PC-3 (cell line): ENCODE measurements at regions not wholly inside any gene's neighbourhood (a gene's known extent, or its start where the extent isn't known, plus 50 kb on each side); places are given as distances from the start of the nearest gene placed in this dataset.

Experiments used
- CTCF ChIP-seq: fragments of 300-600 bp; sonication (generic); conservative IDR thresholded peaks from 2 replicates; pipeline ENCODE4 v1.5.1; 2017; ENCODE audit warnings: antibody characterized with exemption, low read depth, mild to moderate bottlenecking, low read length
- EZH2 ChIP-seq: fragments of 300-600 bp; sonication (generic); IDR thresholded peaks from one replicate; pipeline ENCODE4 v1.6.1; 2017; ENCODE audit warnings: antibody characterized with exemption, mild to moderate bottlenecking, low read length; ENCODE audit not compliant: unreplicated experiment
- EZH2phosphoT487 ChIP-seq: fragments of 300-600 bp; sonication (generic); IDR thresholded peaks from 2 replicates; pipeline ENCODE4 v1.6.1; 2018; ENCODE audit warnings: mild to moderate bottlenecking, antibody characterized with exemption, low read length, borderline replicate concordance

GRCh38 chr15:77790481-77790880 lies 157.8 kb upstream of the LINGO1 start:
- no peak for TF ChIP-seq CTCF
- TF ChIP-seq EZH2phosphoT487: no peak
- TF ChIP-seq EZH2: no peak
